GM12872 (cell line): ENCODE measurements at regions not wholly inside any gene's neighbourhood (a gene's known extent, or its start where the extent isn't known, plus 50 kb on each side); places are given as distances from the start of the nearest gene placed in this dataset.

ENCODE experiments used
- TF ChIP-seq, protein P1 (sequence below): IDR thresholded peaks from 3 replicates; pipeline ENCODE4 v1.5.1; 2011; ENCODE audit warnings: low read depth, mild to moderate bottlenecking, low read length, moderate library complexity; ENCODE audit not compliant: insufficient read depth

DNA sequence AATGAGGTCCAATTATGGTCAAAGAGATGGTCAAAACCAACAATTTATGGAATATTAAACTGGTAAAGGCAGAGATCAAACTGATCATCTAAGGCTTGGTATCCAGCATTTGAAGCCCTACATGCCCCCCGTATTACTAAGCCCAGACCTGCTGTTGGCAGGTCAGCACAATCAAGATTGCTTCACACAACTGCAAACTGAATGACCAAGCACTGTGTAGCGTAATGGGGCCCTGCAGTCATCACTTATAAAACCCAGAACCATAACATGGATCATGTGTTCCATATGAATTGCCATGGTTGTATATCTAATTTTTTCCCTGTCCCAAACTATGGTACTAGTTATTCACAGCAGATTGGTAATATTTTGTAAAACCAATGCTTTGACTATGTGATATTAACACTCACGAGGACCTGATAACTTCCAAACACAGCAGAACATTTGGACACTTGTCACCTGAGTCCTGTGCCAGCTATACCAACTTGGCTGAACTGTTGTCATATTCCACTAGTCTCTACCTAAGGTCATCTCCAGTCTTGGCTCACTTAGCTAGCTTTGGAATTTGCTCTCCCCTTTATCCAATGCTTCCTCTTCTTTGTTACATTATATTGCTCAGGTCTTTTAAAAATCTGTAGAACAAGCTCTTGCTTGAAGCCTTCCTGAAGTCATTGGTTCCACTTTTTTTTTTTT lies 81.7 kb upstream of the HMHB1 start:
- TF ChIP-seq, protein P1, sequence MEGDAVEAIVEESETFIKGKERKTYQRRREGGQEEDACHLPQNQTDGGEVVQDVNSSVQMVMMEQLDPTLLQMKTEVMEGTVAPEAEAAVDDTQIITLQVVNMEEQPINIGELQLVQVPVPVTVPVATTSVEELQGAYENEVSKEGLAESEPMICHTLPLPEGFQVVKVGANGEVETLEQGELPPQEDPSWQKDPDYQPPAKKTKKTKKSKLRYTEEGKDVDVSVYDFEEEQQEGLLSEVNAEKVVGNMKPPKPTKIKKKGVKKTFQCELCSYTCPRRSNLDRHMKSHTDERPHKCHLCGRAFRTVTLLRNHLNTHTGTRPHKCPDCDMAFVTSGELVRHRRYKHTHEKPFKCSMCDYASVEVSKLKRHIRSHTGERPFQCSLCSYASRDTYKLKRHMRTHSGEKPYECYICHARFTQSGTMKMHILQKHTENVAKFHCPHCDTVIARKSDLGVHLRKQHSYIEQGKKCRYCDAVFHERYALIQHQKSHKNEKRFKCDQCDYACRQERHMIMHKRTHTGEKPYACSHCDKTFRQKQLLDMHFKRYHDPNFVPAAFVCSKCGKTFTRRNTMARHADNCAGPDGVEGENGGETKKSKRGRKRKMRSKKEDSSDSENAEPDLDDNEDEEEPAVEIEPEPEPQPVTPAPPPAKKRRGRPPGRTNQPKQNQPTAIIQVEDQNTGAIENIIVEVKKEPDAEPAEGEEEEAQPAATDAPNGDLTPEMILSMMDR: no peak

DNA sequence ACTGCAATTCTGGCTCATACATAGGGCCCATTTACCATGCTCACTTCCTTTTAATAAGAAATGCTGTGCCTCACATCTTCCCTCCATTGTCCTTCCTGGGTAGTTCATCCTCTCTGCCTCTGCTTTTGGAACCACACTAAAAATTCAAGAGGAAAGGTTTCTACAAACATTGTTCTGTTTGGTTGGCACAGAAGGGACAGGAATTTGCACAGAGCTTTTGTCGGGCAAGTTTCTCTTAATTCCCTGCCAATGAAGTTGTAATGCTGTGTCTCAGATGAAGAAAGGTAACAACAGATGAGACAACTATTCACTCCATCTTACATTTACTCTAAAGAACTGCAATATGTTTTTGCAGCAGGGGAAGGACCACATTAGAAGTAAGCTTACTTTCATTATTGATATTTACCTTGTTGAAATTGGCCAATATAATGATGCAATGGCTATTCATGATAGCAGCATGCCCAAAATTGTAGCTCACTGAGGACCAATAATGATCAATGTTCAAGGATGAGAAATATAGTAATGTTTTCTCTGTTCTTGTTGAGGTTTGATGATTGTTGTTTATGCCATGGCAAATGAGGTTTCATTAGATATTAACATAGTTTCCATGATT lies 82.5 kb upstream of the HMHB1 start:
- TF ChIP-seq, protein P1: no peak

DNA sequence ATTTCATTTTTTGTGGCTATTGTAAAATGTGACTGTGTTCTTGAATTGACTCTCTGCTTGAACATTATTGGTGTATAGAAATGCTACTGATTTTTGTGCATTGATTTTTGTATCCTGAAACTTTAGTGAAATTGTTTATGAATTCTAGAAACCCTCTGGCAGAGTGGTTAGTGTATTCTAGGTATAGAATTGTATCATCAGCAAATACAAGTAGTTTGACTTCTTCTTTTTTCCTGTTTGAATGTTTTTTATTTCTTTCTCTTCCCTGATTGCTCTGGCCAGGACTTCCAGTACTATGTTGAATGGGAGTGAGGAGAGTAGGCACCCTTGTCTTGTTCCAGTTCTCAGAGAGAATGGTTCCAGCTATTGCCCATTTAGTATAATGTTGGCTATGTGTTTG lies 88.8 kb upstream of the HMHB1 start:
- TF ChIP-seq, protein P1: no peak

DNA sequence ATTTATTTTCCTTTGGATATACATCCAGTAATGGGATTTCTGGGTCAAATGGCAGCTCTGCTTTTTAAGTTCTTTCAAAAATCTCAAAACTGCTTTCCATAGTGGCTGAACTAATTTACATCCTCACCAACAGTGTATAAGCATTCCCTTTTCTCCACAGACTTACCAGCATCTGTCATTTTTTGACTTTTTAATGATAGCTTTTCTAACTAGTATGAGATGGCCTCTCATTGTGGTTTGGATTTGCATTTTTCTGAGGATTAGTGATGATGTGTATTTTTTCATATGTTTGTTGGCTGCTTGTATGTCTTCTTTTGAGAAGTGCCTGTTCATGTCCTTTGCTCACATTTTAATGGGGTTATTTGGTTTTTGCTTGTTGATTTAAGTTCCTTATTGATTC lies 90.0 kb upstream of the HMHB1 start:
- TF ChIP-seq, protein P1: no peak

DNA sequence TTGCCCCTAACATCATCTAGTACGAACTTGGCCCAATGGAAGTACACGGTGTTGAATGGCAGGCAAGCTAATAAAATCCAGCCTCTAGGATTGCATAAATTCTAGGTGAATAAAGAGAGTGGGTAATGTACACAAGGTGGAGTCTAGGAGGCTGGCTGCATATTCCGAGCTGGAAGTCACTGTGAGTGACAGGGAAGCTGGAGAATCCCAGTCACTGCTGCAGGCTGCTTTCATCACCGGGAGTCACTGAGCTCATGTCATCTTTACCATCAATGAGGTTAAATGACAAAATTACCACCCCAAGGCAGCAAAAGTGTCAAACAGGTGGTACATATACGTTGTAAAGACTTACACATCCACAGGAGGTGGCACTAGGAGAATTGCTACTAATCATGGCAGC lies 91.3 kb upstream of the HMHB1 start:
- TF ChIP-seq, protein P1: no peak

DNA sequence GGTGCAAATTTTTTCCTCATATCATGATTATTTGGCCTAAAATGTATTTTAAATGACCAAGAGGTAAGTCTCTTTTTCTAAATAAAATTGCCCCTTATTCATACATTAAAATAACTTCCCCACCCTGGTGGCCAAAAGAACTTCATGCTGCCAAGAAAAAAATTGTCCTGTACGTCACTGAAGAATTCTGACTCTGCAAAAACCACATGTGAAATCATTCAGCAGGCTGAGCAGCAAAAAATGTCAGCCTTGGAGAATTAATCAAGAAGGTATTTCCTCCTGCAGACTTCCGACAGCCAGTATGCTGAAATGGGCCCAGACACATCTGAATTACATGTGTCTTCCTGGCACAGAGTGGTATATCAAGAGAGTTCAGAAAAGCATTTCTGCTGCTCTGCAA lies 94.6 kb upstream of the HMHB1 start:
- TF ChIP-seq, protein P1: no peak

DNA sequence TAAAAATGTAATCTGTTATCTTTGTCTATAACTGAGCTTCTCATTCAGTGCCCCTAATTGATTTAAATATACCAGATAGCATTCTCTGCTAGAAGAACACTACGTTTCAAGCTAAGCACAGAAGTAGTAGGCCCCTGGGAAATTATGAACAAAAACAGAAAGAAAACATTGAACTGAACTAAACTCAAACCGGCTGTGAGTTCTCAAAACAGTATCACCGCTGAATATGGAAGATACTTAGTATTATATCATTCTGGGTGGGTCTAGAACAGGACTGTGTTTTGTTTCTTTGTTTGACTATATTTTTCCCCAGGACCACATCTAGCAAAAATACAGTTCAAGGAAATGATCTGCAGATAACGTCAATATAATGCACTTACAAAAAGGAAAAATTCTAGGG lies 95.1 kb upstream of the HMHB1 start:
- TF ChIP-seq, protein P1: no peak
